Activated T-helper 17 cell treated with anti-CD3 and anti-CD28 coated beads, Interleukin-2, amount 50 U/mL, for 72 hours (primary cell): ENCODE measurements at regions not wholly inside any gene's neighbourhood (a gene's known extent, or its start where the extent isn't known, plus 50 kb on each side); places are given as distances from the start of the nearest gene placed in this dataset.

Experiments
- ATAC-seq: fragments of 150-1000 bp; cut with Tn5 transposase; replicated peaks from 2 replicates; pipeline ENCODE4 v1.10.0; 2021; ENCODE audit warnings: mild to moderate bottlenecking, moderate library complexity
- H3K27ac Mint-ChIP-seq: one replicate; pipeline ENCODE4 v1.8.0; 2022; ENCODE audit warnings: mixed read lengths
- H3K27me3 Mint-ChIP-seq: one replicate; pipeline ENCODE4 v1.8.0; 2022; ENCODE audit warnings: mixed read lengths
- H3K36me3 Mint-ChIP-seq: one replicate; pipeline ENCODE4 v1.8.0; 2022; ENCODE audit warnings: low read depth, mild to moderate bottlenecking, mixed read lengths
- H3K4me1 Mint-ChIP-seq: one replicate; pipeline ENCODE4 v1.8.0; 2022; ENCODE audit warnings: mixed read lengths
- H3K4me3 Mint-ChIP-seq: one replicate; pipeline ENCODE4 v1.8.0; 2022; ENCODE audit warnings: mild to moderate bottlenecking, mixed read lengths
- H3K9me3 Mint-ChIP-seq: one replicate; pipeline ENCODE4 v1.8.0; 2022; ENCODE audit warnings: mixed read lengths

GRCh38 chr7:121579639-121580038 is 183.5 kb upstream of the FAM3C start:
- H3K4me1 Mint-ChIP-seq, result no peaks in the 10 kb centered on the region
- no peaks in the 10 kb centered on the region for H3K36me3 Mint-ChIP-seq
- no peak for ATAC-seq
- H3K27me3 Mint-ChIP-seq, result peaks cover 21% of the 10 kb centered on the region
- H3K4me3 Mint-ChIP-seq, result no peak overlapping the region
- H3K9me3 Mint-ChIP-seq, result no peaks in the 10 kb centered on the region
- H3K27ac Mint-ChIP-seq, result no peak overlapping the region

GRCh38 chr7:121578669-121579068 is 182.6 kb upstream of the FAM3C start:
- ATAC-seq, result no peak
- H3K4me1 Mint-ChIP-seq, result no peaks in the 10 kb centered on the region
- H3K27me3 Mint-ChIP-seq, result peaks cover 27% of the 10 kb centered on the region
- no peaks in the 10 kb centered on the region for H3K9me3 Mint-ChIP-seq
- no peak overlapping the region for H3K27ac Mint-ChIP-seq
- H3K4me3 Mint-ChIP-seq, result no peak overlapping the region
- H3K36me3 Mint-ChIP-seq, result no peaks in the 10 kb centered on the region

- no peaks in the 10 kb centered on the region for H3K4me1 Mint-ChIP-seq
- H3K27me3 Mint-ChIP-seq, result peaks cover 20% of the 10 kb centered on the region
- no peaks in the 10 kb centered on the region for H3K36me3 Mint-ChIP-seq
- no peaks in the 10 kb centered on the region for H3K9me3 Mint-ChIP-seq
- H3K4me3 Mint-ChIP-seq, result no peak overlapping the region
- ATAC-seq, result no peak
- H3K27ac Mint-ChIP-seq, result no peak overlapping the region
Observed at GRCh38 chr7:121576148-121576917, 180.2 kb upstream of the FAM3C start.

- Mint-ChIP-seq H3K4me3 (no peak overlapping the region), H3K9me3 (no peaks in the 10 kb centered on the region), H3K4me1 (no peaks in the 10 kb centered on the region), H3K27me3 (peaks cover 19% of the 10 kb centered on the region), H3K36me3 (no peaks in the 10 kb centered on the region), H3K27ac (no peak overlapping the region)
- no peak for ATAC-seq
Observed at GRCh38 chr7:121575194-121575765, 179.2 kb upstream of the FAM3C start.

- peaks cover 14% of the 10 kb centered on the region for H3K27me3 Mint-ChIP-seq
- no peaks in the 10 kb centered on the region for H3K4me1 Mint-ChIP-seq
- H3K36me3 Mint-ChIP-seq, result no peaks in the 10 kb centered on the region
- no peak overlapping the region for H3K27ac Mint-ChIP-seq
- no peak overlapping the region for H3K4me3 Mint-ChIP-seq
- H3K9me3 Mint-ChIP-seq, result no peaks in the 10 kb centered on the region
- no peak for ATAC-seq
Observed at GRCh38 chr7:121574109-121574508, 178.0 kb upstream of the FAM3C start.

- ATAC-seq, result no peak
- Mint-ChIP-seq H3K36me3 (no peaks in the 10 kb centered on the region), H3K27me3 (peaks cover 22% of the 10 kb centered on the region), H3K4me1 (no peaks in the 10 kb centered on the region), H3K9me3 (no peaks in the 10 kb centered on the region), H3K4me3 (no peak overlapping the region), H3K27ac (no peak overlapping the region)
Observed at GRCh38 chr7:121572615-121573014, 176.5 kb upstream of the FAM3C start.

- ATAC-seq, result no peak
- Mint-ChIP-seq H3K27me3 (peaks cover 20% of the 10 kb centered on the region), H3K27ac (no peak overlapping the region), H3K9me3 (no peaks in the 10 kb centered on the region), H3K4me3 (no peak overlapping the region), H3K36me3 (no peaks in the 10 kb centered on the region), H3K4me1 (no peaks in the 10 kb centered on the region)
Observed at GRCh38 chr7:121570365-121570764, 174.3 kb upstream of the FAM3C start.

GRCh38 chr7:121563177-121563576 is 167.1 kb upstream of the FAM3C start:
- Mint-ChIP-seq H3K27ac (no peak overlapping the region), H3K36me3 (no peaks in the 10 kb centered on the region)
- ATAC-seq, result no peak

GRCh38 chr7:121562259-121562658 is 166.2 kb upstream of the FAM3C start:
- H3K4me3 Mint-ChIP-seq, result no peak overlapping the region
- H3K36me3 Mint-ChIP-seq, result no peaks in the 10 kb centered on the region
- H3K27me3 Mint-ChIP-seq, result no peaks in the 10 kb centered on the region
- no peaks in the 10 kb centered on the region for H3K9me3 Mint-ChIP-seq
- H3K27ac Mint-ChIP-seq, result no peak overlapping the region
- H3K4me1 Mint-ChIP-seq, result no peaks in the 10 kb centered on the region
- ATAC-seq, result no peak

More at GRCh38 chr7:121563177-121563576, 167.1 kb upstream of the FAM3C start:
- Mint-ChIP-seq H3K9me3 (no peaks in the 10 kb centered on the region), H3K27me3 (peaks cover 5% of the 10 kb centered on the region), H3K4me3 (no peak overlapping the region), H3K4me1 (no peaks in the 10 kb centered on the region)

GRCh38 chr7:121561717-121562116 is 165.6 kb upstream of the FAM3C start:
- H3K4me1 Mint-ChIP-seq, result no peaks in the 10 kb centered on the region
- H3K9me3 Mint-ChIP-seq, result no peaks in the 10 kb centered on the region
- H3K36me3 Mint-ChIP-seq, result no peaks in the 10 kb centered on the region
- no peak overlapping the region for H3K27ac Mint-ChIP-seq
- H3K4me3 Mint-ChIP-seq, result no peak overlapping the region
- no peaks in the 10 kb centered on the region for H3K27me3 Mint-ChIP-seq
- ATAC-seq, result no peak

- H3K36me3 Mint-ChIP-seq, result no peaks in the 10 kb centered on the region
- peaks cover 3% of the 10 kb centered on the region for H3K27me3 Mint-ChIP-seq
- no peak overlapping the region for H3K4me3 Mint-ChIP-seq
- H3K4me1 Mint-ChIP-seq, result no peaks in the 10 kb centered on the region
- H3K9me3 Mint-ChIP-seq, result no peaks in the 10 kb centered on the region
- no peak for ATAC-seq
- H3K27ac Mint-ChIP-seq, result no peak overlapping the region
Observed at GRCh38 chr7:121560267-121560990, 164.3 kb upstream of the FAM3C start.

GRCh38 chr7:121558288-121558687 is 162.2 kb upstream of the FAM3C start:
- no peak overlapping the region for H3K4me3 Mint-ChIP-seq
- ATAC-seq, result no peak
- H3K4me1 Mint-ChIP-seq, result no peaks in the 10 kb centered on the region
- H3K27me3 Mint-ChIP-seq, result peaks cover 3% of the 10 kb centered on the region
- H3K27ac Mint-ChIP-seq, result no peak overlapping the region
- no peaks in the 10 kb centered on the region for H3K36me3 Mint-ChIP-seq
- H3K9me3 Mint-ChIP-seq, result no peaks in the 10 kb centered on the region

- Mint-ChIP-seq H3K4me3 (no peak overlapping the region), H3K4me1 (no peaks in the 10 kb centered on the region), H3K9me3 (no peaks in the 10 kb centered on the region), H3K27me3 (peaks cover 3% of the 10 kb centered on the region), H3K36me3 (no peaks in the 10 kb centered on the region), H3K27ac (no peak overlapping the region)
- ATAC-seq, result no peak
Observed at GRCh38 chr7:121557034-121557892, 161.2 kb upstream of the FAM3C start.

- no peaks in the 10 kb centered on the region for H3K4me1 Mint-ChIP-seq
- H3K27ac Mint-ChIP-seq, result no peak overlapping the region
- no peaks in the 10 kb centered on the region for H3K36me3 Mint-ChIP-seq
- no peaks in the 10 kb centered on the region for H3K9me3 Mint-ChIP-seq
- H3K4me3 Mint-ChIP-seq, result no peak overlapping the region
- H3K27me3 Mint-ChIP-seq, result peaks cover 3% of the 10 kb centered on the region
- ATAC-seq, result no peak
Observed at GRCh38 chr7:121555558-121555957, 159.4 kb upstream of the FAM3C start.
